Midbrain (tissue), 1 donor: ENCODE measurements at regions not wholly inside any gene's neighbourhood (a gene's known extent, or its start where the extent isn't known, plus 50 kb on each side); places are given as distances from the start of the nearest gene placed in this dataset.
A peak's percentile ranks its signal among the peaks of the same experiment; 100 is the strongest.

Experiments used
- DNase-seq: peaks from one replicate; lab custom pipeline; 2025; lab: John Stamatoyannopoulos, UW

GRCh38 chrX:5528057-5528456, 700.6 kb downstream of the NLGN4X start:
- no peak for DNase-seq

GRCh38 chrX:5526191-5526590, 702.5 kb downstream of the NLGN4X start:
- no peak for DNase-seq

- no peak for DNase-seq
Measured at GRCh38 chrX:5490786-5491563, 737.7 kb downstream of the NLGN4X start.

- no peak for DNase-seq
Measured at GRCh38 chrX:5474282-5474681, 754.4 kb downstream of the NLGN4X start.

- DNase-seq = no peak
Measured at GRCh38 chrX:5458300-5458842, 770.3 kb downstream of the NLGN4X start.

GRCh38 chrX:5449323-5449722, 779.3 kb downstream of the NLGN4X start:
- no peak for DNase-seq

GRCh38 chrX:5431823-5432222, 796.8 kb downstream of the NLGN4X start:
- no peak for DNase-seq

- no peak for DNase-seq
Measured at GRCh38 chrX:5425119-5425518, 803.5 kb downstream of the NLGN4X start.

- no peak for DNase-seq
Measured at GRCh38 chrX:5417381-5417780, 811.3 kb downstream of the NLGN4X start.

- DNase-seq = no peak
Measured at GRCh38 chrX:5415738-5416137, 812.9 kb downstream of the NLGN4X start.

GRCh38 chrX:5409106-5409505, 819.6 kb downstream of the NLGN4X start:
- no peak for DNase-seq

GRCh38 chrX:5402461-5402860, 826.2 kb downstream of the NLGN4X start:
- no peak for DNase-seq

- no peak for DNase-seq
Measured at GRCh38 chrX:5399403-5399802, 829.3 kb downstream of the NLGN4X start.

GRCh38 chrX:5397409-5397808, 831.3 kb downstream of the NLGN4X start:
- no peak for DNase-seq

GRCh38 chrX:5390376-5390775, 838.3 kb downstream of the NLGN4X start:
- DNase-seq = no peak

- DNase-seq = peak; percentile 2
Measured at GRCh38 chrX:5388087-5388486, 840.6 kb downstream of the NLGN4X start.

- no peak for DNase-seq
Measured at GRCh38 chrX:5380426-5380825, 848.2 kb downstream of the NLGN4X start.

GRCh38 chrX:5341902-5342301, 886.8 kb downstream of the NLGN4X start:
- DNase-seq = no peak

- no peak for DNase-seq
Measured at GRCh38 chrX:5337160-5337559, 891.5 kb downstream of the NLGN4X start.

- no peak for DNase-seq
Measured at GRCh38 chrX:5324546-5324945, 904.1 kb downstream of the NLGN4X start.

GRCh38 chrX:5314148-5314547, 914.5 kb downstream of the NLGN4X start:
- no peak for DNase-seq

- no peak for DNase-seq
Measured at GRCh38 chrX:5307416-5307815, 921.3 kb downstream of the NLGN4X start.

GRCh38 chrX:5306654-5307121, 922.0 kb downstream of the NLGN4X start:
- DNase-seq = no peak

- no peak for DNase-seq
Measured at GRCh38 chrX:5305452-5305851, 923.2 kb downstream of the NLGN4X start.
